SK-N-SH (cell line): ENCODE measurements at regions not wholly inside any gene's neighbourhood (a gene's known extent, or its start where the extent isn't known, plus 50 kb on each side); places are given as distances from the start of the nearest gene placed in this dataset.

Experiments used
- CTCF ChIA-PET: fragments of 300-600, 350-600 bp; formaldehyde crosslinking; extraction: SDS; loops from one replicate; lab custom pipeline; 2021; lab: Yijun Ruan, JAX
- POLR2A ChIA-PET: fragments of 350-600 bp; sonication (Branson Sonifier 250); formaldehyde crosslinking; extraction: SDS; loops from one replicate; lab custom pipeline; 2020; ENCODE audit warnings: antibody characterized with exemption, inconsistent platforms; lab: Yijun Ruan, JAX
- DNase-seq: peaks from one replicate; pipeline ENCODE4 v3.0.0; 2012
- H2AFZ ChIP-seq: fragments of 200-600 bp; sonication (generic); 2 replicates; pipeline ENCODE4 v1.8.1; 2016; ENCODE audit warnings: antibody characterized with exemption, mild to moderate bottlenecking, low read depth
- H3F3A ChIP-seq: fragments of 200-600 bp; sonication (generic); replicated peaks from 2 replicates; pipeline ENCODE3; 2016; ENCODE audit warnings: antibody characterized with exemption, mild to moderate bottlenecking; ENCODE audit not compliant: insufficient read depth
- H3K27ac ChIP-seq, 2 experiments: fragments of 200-500 bp in 1 of 2; fragments of 200-600 bp in 1 of 2; sonication (Bioruptor generic) in 1 of 2; sonication (generic), shearing (Covaris generic) in 1 of 2; 2 replicates each; pipeline versions ENCODE4 v1.5.1 to v1.6.1; 2014 to 2016; ENCODE audit warnings: low read depth in 2 of 2, inconsistent platforms in 1 of 2, low read length in 1 of 2, mild to moderate bottlenecking in 1 of 2, mixed read lengths in 1 of 2
- H3K27me3 ChIP-seq: fragments of 200-600 bp; sonication (generic), shearing (Covaris generic); 2 replicates; pipeline ENCODE4 v1.6.1; 2016; ENCODE audit warnings: mixed run types; ENCODE audit not compliant: insufficient read depth
- H3K36me3 ChIP-seq, 2 experiments: fragments of 200-500 bp in 1 of 2; fragments of 200-600 bp in 1 of 2; sonication (Bioruptor generic) in 1 of 2; sonication (generic) in 1 of 2; replicated peaks in 1 of 2; 2 replicates each; pipeline versions ENCODE3 to v1.5.1; 2014 to 2016; ENCODE audit warnings: low read length in 1 of 2, mild to moderate bottlenecking in 1 of 2; ENCODE audit not compliant: insufficient read depth in 2 of 2, control insufficient read depth in 1 of 2
- H3K4me1 ChIP-seq, 2 experiments: fragments of 200-500 bp in 1 of 2; fragments of 200-600 bp in 1 of 2; sonication (Bioruptor generic) in 1 of 2; sonication (generic), shearing (Covaris generic) in 1 of 2; 2 replicates each; pipeline versions ENCODE4 v1.5.1 to v1.6.1; 2014 to 2016; ENCODE audit warnings: low read depth in 1 of 2, low read length in 1 of 2, mixed run types in 1 of 2; ENCODE audit not compliant: insufficient read depth in 2 of 2, control insufficient read depth in 1 of 2
- H3K4me2 ChIP-seq: fragments of 200-600 bp; sonication (generic), shearing (Covaris generic); 2 replicates; pipeline ENCODE4 v1.6.1; 2017; ENCODE audit warnings: mixed run types
- H3K4me3 ChIP-seq, 2 experiments: fragments of 200-500 bp in 1 of 2; fragments of 200-600 bp in 1 of 2; sonication (Bioruptor generic) in 1 of 2; sonication (generic), shearing (Covaris generic) in 1 of 2; 2 replicates each; pipeline versions ENCODE4 v1.5.1 to v1.8.1; 2014 to 2016; ENCODE audit warnings: low read depth in 2 of 2, inconsistent platforms in 1 of 2, low read length in 1 of 2, mild to moderate bottlenecking in 1 of 2, mixed read lengths in 1 of 2, moderate library complexity in 1 of 2
- H3K79me2 ChIP-seq: fragments of 200-600 bp; sonication (generic); 2 replicates; pipeline ENCODE4 v1.8.1; 2017; ENCODE audit warnings: mild to moderate bottlenecking; ENCODE audit not compliant: insufficient read depth
- H3K9ac ChIP-seq: fragments of 200-600 bp; sonication (generic); 2 replicates; pipeline ENCODE4 v1.6.1; 2017; ENCODE audit warnings: mixed run types
- H3K9me2 ChIP-seq: fragments of 200-600 bp; sonication (generic); 2 replicates; pipeline ENCODE4 v1.6.1; 2017; ENCODE audit warnings: mixed run types
- H3K9me3 ChIP-seq: fragments of 200-600 bp; sonication (generic); 2 replicates; pipeline ENCODE4 v1.6.1; 2017; ENCODE audit warnings: mixed run types, mild to moderate bottlenecking, moderate library complexity
- H4K20me1 ChIP-seq: fragments of 200-600 bp; sonication (generic); 2 replicates; pipeline ENCODE4 v1.6.1; 2017; ENCODE audit warnings: mild to moderate bottlenecking, mixed run types; ENCODE audit not compliant: insufficient read depth
- FOSL2 ChIP-seq: IDR thresholded peaks from 2 replicates; pipeline ENCODE4 v1.4.0; 2012; ENCODE audit warnings: low read depth, mild to moderate bottlenecking, moderate library complexity, borderline replicate concordance
- FOXJ3 ChIP-seq: sonication (generic); formaldehyde crosslinking; IDR thresholded peaks from 2 replicates; pipeline ENCODE4 v1.5.1; 2020; ENCODE audit warnings: mild to moderate bottlenecking, missing genetic modification reagents
- MXI1 ChIP-seq: IDR thresholded peaks from 2 replicates; pipeline ENCODE4 v1.6.1; 2012; ENCODE audit warnings: mild to moderate bottlenecking, low read depth, low read length, improper control_type of control experiment
- POLR2AphosphoS5 ChIP-seq: IDR thresholded peaks from 2 replicates; pipeline ENCODE4 v1.6.1; 2012; ENCODE audit warnings: low read depth, low read length
- RFX5 ChIP-seq: IDR thresholded peaks from 2 replicates; pipeline ENCODE4 v1.6.1; 2012; ENCODE audit warnings: mild to moderate bottlenecking, improper control_type of control experiment, low read length
- SIN3A ChIP-seq: IDR thresholded peaks from 2 replicates; pipeline ENCODE4 v1.6.1; 2012; ENCODE audit warnings: low read depth, mild to moderate bottlenecking, low read length, moderate library complexity, borderline replicate concordance
- WGBS: methylation state at CpG from one replicate; pipeline ENCODE4 v1.1.6; 2017; ENCODE audit warnings: low lambda C conversion rate; 5-methylcytosine and 5-hydroxymethylcytosine counted together
- TF ChIP-seq, protein P1 (sequence below): fragments of 150-350 bp; IDR thresholded peaks from 2 replicates; pipeline ENCODE4 v1.6.1; 2016; ENCODE audit warnings: mild to moderate bottlenecking, low read depth, low read length
- TF ChIP-seq, protein P2 (sequence below): IDR thresholded peaks from 2 replicates; pipeline ENCODE4 v1.4.0; 2012; ENCODE audit warnings: low read depth, borderline replicate concordance
- TF ChIP-seq, protein P3 (sequence below): IDR thresholded peaks from 2 replicates; pipeline ENCODE4; 2012
- TF ChIP-seq, protein P4 (sequence below): IDR thresholded peaks from 2 replicates; pipeline ENCODE4 v1.4.0; 2012; ENCODE audit warnings: low read depth, borderline replicate concordance

DNA sequence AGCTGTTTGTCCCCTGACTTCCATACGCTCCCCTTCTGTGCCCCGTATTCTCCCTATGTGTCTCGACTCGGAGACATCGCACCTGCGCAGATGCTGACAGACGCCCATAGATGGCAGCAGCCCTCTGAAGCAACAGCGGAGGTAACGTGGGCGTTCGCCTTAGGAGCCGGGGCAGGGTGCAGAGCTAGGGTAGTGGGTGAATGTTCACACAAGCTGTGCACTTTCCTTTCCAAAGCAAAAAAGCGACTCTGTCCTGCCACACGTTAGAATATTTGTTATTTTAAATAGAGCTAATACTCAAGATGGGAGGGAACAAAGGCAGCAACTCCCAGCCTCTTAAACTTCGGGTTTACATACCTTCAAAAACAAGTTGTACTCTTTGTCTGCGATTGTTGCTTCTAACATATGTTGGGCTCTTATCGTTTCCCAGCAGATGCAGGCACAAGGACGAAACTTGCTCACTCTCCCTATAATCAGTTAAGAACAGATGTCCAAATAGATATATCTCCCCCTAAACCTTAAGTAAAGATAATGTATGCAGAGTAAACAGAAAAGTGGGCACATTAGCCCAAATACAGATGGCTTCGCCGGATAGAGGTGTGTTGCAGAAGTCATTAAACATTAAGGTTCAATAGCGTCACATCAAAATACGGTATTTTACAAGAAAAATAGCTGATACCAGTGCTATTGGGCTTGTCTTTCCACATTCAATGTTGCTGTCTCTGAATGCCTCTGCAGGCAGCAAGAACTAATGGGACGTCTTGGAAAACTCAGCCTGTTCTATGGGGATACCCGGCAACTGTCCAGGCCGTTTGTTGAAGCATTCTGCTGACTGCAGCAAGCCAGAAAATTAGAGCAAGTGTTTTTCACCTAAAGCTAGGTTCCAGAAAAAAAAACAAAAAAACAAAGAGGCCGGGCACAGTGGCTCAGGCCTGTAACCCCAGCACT, 340.3 kb upstream of the PRKCQ start (continued):
- TF ChIP-seq, protein P1, sequence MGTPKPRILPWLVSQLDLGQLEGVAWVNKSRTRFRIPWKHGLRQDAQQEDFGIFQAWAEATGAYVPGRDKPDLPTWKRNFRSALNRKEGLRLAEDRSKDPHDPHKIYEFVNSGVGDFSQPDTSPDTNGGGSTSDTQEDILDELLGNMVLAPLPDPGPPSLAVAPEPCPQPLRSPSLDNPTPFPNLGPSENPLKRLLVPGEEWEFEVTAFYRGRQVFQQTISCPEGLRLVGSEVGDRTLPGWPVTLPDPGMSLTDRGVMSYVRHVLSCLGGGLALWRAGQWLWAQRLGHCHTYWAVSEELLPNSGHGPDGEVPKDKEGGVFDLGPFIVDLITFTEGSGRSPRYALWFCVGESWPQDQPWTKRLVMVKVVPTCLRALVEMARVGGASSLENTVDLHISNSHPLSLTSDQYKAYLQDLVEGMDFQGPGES, result no peak
- TF ChIP-seq, protein P2, sequence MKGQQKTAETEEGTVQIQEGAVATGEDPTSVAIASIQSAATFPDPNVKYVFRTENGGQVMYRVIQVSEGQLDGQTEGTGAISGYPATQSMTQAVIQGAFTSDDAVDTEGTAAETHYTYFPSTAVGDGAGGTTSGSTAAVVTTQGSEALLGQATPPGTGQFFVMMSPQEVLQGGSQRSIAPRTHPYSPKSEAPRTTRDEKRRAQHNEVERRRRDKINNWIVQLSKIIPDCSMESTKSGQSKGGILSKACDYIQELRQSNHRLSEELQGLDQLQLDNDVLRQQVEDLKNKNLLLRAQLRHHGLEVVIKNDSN, result no peak
- no peak for TF ChIP-seq FOSL2
- TF ChIP-seq, protein P3, sequence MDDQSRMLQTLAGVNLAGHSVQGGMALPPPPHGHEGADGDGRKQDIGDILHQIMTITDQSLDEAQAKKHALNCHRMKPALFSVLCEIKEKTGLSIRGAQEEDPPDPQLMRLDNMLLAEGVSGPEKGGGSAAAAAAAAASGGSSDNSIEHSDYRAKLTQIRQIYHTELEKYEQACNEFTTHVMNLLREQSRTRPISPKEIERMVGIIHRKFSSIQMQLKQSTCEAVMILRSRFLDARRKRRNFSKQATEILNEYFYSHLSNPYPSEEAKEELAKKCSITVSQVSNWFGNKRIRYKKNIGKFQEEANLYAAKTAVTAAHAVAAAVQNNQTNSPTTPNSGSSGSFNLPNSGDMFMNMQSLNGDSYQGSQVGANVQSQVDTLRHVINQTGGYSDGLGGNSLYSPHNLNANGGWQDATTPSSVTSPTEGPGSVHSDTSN, result no peak
- TF ChIP-seq RFX5, result no peak
- TF ChIP-seq FOXJ3 (CRISPR knock-in tag), result no peak

DNA sequence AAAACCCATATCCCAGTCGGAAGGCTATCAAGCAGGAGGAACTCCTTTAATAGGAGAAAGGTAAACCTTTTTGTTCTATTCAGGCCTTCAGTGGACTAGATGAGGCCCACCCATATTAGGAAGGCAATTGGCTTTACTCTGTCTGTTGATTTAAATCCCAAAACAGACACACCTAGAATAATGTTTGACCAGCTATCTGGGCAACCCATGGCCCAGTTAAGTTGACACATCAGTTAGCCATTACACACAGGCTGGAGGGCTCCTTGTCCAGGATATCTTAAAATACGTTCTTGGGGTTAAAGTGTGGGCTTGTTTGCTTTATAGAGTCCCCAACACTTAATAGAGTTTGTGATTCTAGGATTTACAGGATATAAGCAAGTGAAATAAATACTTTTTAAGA, 339.0 kb upstream of the PRKCQ start:
- WGBS, result 80% methylated on average over 2 of the region's 2 CpGs
- H4K20me1 ChIP-seq, result no peaks in the 10 kb centered on the region
- no peak overlapping the region for H3K9ac ChIP-seq
- no peak for DNase-seq
- TF ChIP-seq, protein P1, result no peak
- TF ChIP-seq MXI1 (no peak), POLR2AphosphoS5 (no peak), SIN3A (no peak)
- TF ChIP-seq, protein P2, result no peak
- TF ChIP-seq, protein P4, sequence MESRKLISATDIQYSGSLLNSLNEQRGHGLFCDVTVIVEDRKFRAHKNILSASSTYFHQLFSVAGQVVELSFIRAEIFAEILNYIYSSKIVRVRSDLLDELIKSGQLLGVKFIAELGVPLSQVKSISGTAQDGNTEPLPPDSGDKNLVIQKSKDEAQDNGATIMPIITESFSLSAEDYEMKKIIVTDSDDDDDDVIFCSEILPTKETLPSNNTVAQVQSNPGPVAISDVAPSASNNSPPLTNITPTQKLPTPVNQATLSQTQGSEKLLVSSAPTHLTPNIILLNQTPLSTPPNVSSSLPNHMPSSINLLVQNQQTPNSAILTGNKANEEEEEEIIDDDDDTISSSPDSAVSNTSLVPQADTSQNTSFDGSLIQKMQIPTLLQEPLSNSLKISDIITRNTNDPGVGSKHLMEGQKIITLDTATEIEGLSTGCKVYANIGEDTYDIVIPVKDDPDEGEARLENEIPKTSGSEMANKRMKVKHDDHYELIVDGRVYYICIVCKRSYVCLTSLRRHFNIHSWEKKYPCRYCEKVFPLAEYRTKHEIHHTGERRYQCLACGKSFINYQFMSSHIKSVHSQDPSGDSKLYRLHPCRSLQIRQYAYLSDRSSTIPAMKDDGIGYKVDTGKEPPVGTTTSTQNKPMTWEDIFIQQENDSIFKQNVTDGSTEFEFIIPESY, result no peak
- no peak overlapping the region for H3K4me2 ChIP-seq
- H3F3A ChIP-seq, result peaks cover 3% of the 10 kb centered on the region
- no peak overlapping the region for H3K4me3 ChIP-seq
- POLR2A ChIA-PET, result no interaction called here
- H3K9me2 ChIP-seq, result 0 out of 2 replicates have a peak, but pooled peaks cover 3% of the 10 kb centered on the region
- H3K9me3 ChIP-seq, result no peaks in the 10 kb centered on the region
- CTCF ChIA-PET, result interaction anchor here (0.7 to 2.8 kb wide), 17 partner anchors 14 to 602 kb away, joined by 3 to 19 read pairs (median 4); no protein-coding TSS in a partner anchor
- H3K79me2 ChIP-seq, result no peaks in the 10 kb centered on the region
- peaks cover 0 to 2% of the 10 kb centered on the region in 2 experiments; a peak in 1 of 4 replicates for H3K4me1 ChIP-seq
- H3K27ac ChIP-seq, result no peak overlapping the region
- H3K27me3 ChIP-seq, result no peaks in the 10 kb centered on the region; the same call in 1 of the 2 replicates
- no peak overlapping the region for H2AFZ ChIP-seq
- H3K36me3 ChIP-seq, result no peaks in the 10 kb centered on the region
